Ectodermal cell (in vitro differentiated cells): ENCODE measurements at regions not wholly inside any gene's neighbourhood (a gene's known extent, or its start where the extent isn't known, plus 50 kb on each side); places are given as distances from the start of the nearest gene placed in this dataset.

ENCODE experiments used
- H3K27ac ChIP-seq: 2 replicates; pipeline ENCODE4 v1.7.0; 2013; ENCODE audit warnings: mild to moderate bottlenecking, low read depth, low read length; ENCODE audit not compliant: insufficient read depth, poor library complexity, severe bottlenecking
- H3K27me3 ChIP-seq: 2 replicates; pipeline ENCODE4 v1.7.0; 2013; ENCODE audit warnings: mild to moderate bottlenecking, low read length; ENCODE audit not compliant: insufficient read depth, control insufficient read depth, poor library complexity, severe bottlenecking
- H3K36me3 ChIP-seq: one replicate; pipeline ENCODE4 v1.7.0; 2013; ENCODE audit warnings: low read length; ENCODE audit not compliant: control insufficient read depth, insufficient read depth
- H3K4me1 ChIP-seq: one replicate; pipeline ENCODE4 v1.7.0; 2013; ENCODE audit warnings: low read length; ENCODE audit not compliant: control insufficient read depth, insufficient read depth
- H3K4me3 ChIP-seq: 2 replicates; pipeline ENCODE4 v1.7.0; 2013; ENCODE audit warnings: low read depth, low read length, control low read depth; ENCODE audit not compliant: insufficient read depth
- H3K9me3 ChIP-seq: 2 replicates; pipeline ENCODE4 v1.7.0; 2013; ENCODE audit warnings: mild to moderate bottlenecking, low read length, moderate library complexity; ENCODE audit not compliant: control insufficient read depth
- WGBS, 2 experiments: methylation state at CpG; one replicate each; pipeline ENCODE4 v1.1.7; 2013; ENCODE audit warnings: missing lambda C conversion rate in 2 of 2; 5-methylcytosine and 5-hydroxymethylcytosine counted together

- H3K4me1 ChIP-seq, result no peaks in the 10 kb centered on the region
- no peak overlapping the region for H3K27ac ChIP-seq
- no peaks in the 10 kb centered on the region for H3K27me3 ChIP-seq
- no peak overlapping the region for H3K4me3 ChIP-seq
- 95 to 100% methylated on average over 1 of the region's 1 CpG for WGBS, 2 experiments
- H3K9me3 ChIP-seq, result no peaks in the 10 kb centered on the region
- H3K36me3 ChIP-seq, result peaks cover 20% of the 10 kb centered on the region
Observed at GRCh38 chr6:144447472-144447871, 162.3 kb downstream of the UTRN start.

- no peaks in the 10 kb centered on the region for H3K27me3 ChIP-seq
- H3K27ac ChIP-seq, result no peak overlapping the region
- peaks cover 16% of the 10 kb centered on the region for H3K36me3 ChIP-seq
- H3K9me3 ChIP-seq, result no peaks in the 10 kb centered on the region
- no peaks in the 10 kb centered on the region for H3K4me1 ChIP-seq
- no peak overlapping the region for H3K4me3 ChIP-seq
- 96% methylated on average over 7 of the region's 7 CpGs for WGBS, 2 experiments
Observed at GRCh38 chr6:144449218-144449617, 164.1 kb downstream of the UTRN start.

GRCh38 chr6:144449911-144450597 lies 164.9 kb downstream of the UTRN start:
- H3K36me3 ChIP-seq, result peaks cover 16% of the 10 kb centered on the region
- H3K4me3 ChIP-seq, result no peak overlapping the region
- no peaks in the 10 kb centered on the region for H3K4me1 ChIP-seq
- H3K9me3 ChIP-seq, result no peaks in the 10 kb centered on the region
- H3K27ac ChIP-seq, result no peak overlapping the region
- WGBS, 2 experiments, result 91 to 92% methylated on average over 8 of the region's 8 CpGs
- H3K27me3 ChIP-seq, result no peaks in the 10 kb centered on the region

- Histone ChIP-seq H3K27me3 (no peaks in the 10 kb centered on the region), H3K4me1 (no peaks in the 10 kb centered on the region), H3K9me3 (no peaks in the 10 kb centered on the region), H3K36me3 (peaks cover 16% of the 10 kb centered on the region), H3K4me3 (no peak overlapping the region), H3K27ac (no peak overlapping the region)
- WGBS, 2 experiments, result 94 to 96% methylated on average over 5 of the region's 5 CpGs
Observed at GRCh38 chr6:144460327-144461095, 175.4 kb downstream of the UTRN start.

GRCh38 chr6:144462058-144462457 lies 176.9 kb downstream of the UTRN start:
- Histone ChIP-seq H3K4me1 (no peaks in the 10 kb centered on the region), H3K36me3 (peaks cover 16% of the 10 kb centered on the region), H3K4me3 (no peak overlapping the region), H3K9me3 (no peaks in the 10 kb centered on the region), H3K27me3 (no peaks in the 10 kb centered on the region), H3K27ac (no peak overlapping the region)
- 80% methylated on average over 3 of the region's 3 CpGs; no CpG with 5 or more reads in 1 of the 2 experiments for WGBS, 2 experiments

- no peaks in the 10 kb centered on the region for H3K27me3 ChIP-seq
- peaks cover 6% of the 10 kb centered on the region for H3K36me3 ChIP-seq
- H3K27ac ChIP-seq, result no peak overlapping the region
- no peaks in the 10 kb centered on the region for H3K9me3 ChIP-seq
- H3K4me3 ChIP-seq, result no peak overlapping the region
- H3K4me1 ChIP-seq, result no peaks in the 10 kb centered on the region
- 97 to 98% methylated on average over 2 of the region's 2 CpGs for WGBS, 2 experiments
Observed at GRCh38 chr6:144466716-144467115, 181.6 kb downstream of the UTRN start.

GRCh38 chr6:144467172-144467762 lies 182.1 kb downstream of the UTRN start:
- no peaks in the 10 kb centered on the region for H3K9me3 ChIP-seq
- WGBS, 2 experiments, result 85 to 90% methylated on average over 6 to 7 of the region's 8 CpGs
- peaks cover 6% of the 10 kb centered on the region for H3K36me3 ChIP-seq
- H3K4me1 ChIP-seq, result no peaks in the 10 kb centered on the region
- no peak overlapping the region for H3K27ac ChIP-seq
- no peaks in the 10 kb centered on the region for H3K27me3 ChIP-seq
- H3K4me3 ChIP-seq, result no peak overlapping the region

GRCh38 chr6:144467921-144468320 lies 182.8 kb downstream of the UTRN start:
- Histone ChIP-seq H3K36me3 (peaks cover 3% of the 10 kb centered on the region), H3K27me3 (no peaks in the 10 kb centered on the region), H3K4me1 (no peaks in the 10 kb centered on the region), H3K4me3 (no peak overlapping the region), H3K9me3 (no peaks in the 10 kb centered on the region), H3K27ac (no peak overlapping the region)
- 83 to 91% methylated on average over 2 of the region's 2 CpGs for WGBS, 2 experiments

- 96 to 98% methylated on average over 7 of the region's 7 CpGs for WGBS, 2 experiments
- Histone ChIP-seq H3K36me3 (peaks cover 3% of the 10 kb centered on the region), H3K4me3 (no peak overlapping the region), H3K9me3 (no peaks in the 10 kb centered on the region), H3K27ac (no peak overlapping the region), H3K4me1 (no peaks in the 10 kb centered on the region), H3K27me3 (no peaks in the 10 kb centered on the region)
Observed at GRCh38 chr6:144468709-144469108, 183.6 kb downstream of the UTRN start.

GRCh38 chr6:144469144-144469575 lies 184.0 kb downstream of the UTRN start:
- H3K27ac ChIP-seq, result no peak overlapping the region

More at GRCh38 chr6:144469144-144469575, 184.0 kb downstream of the UTRN start:
- Histone ChIP-seq H3K36me3 (peaks cover 3% of the 10 kb centered on the region), H3K4me3 (no peak overlapping the region), H3K9me3 (no peaks in the 10 kb centered on the region), H3K27me3 (no peaks in the 10 kb centered on the region), H3K4me1 (no peaks in the 10 kb centered on the region)
- 94 to 100% methylated on average over 1 of the region's 1 CpG for WGBS, 2 experiments
